Daoy (cell line): ENCODE measurements at regions not wholly inside any gene's neighbourhood (a gene's known extent, or its start where the extent isn't known, plus 50 kb on each side); places are given as distances from the start of the nearest gene placed in this dataset.

Source experiments
- DNase-seq: peaks from one replicate; pipeline ENCODE4 v3.0.0-alpha.2; 2015; ENCODE audit warnings: low read depth

DNA sequence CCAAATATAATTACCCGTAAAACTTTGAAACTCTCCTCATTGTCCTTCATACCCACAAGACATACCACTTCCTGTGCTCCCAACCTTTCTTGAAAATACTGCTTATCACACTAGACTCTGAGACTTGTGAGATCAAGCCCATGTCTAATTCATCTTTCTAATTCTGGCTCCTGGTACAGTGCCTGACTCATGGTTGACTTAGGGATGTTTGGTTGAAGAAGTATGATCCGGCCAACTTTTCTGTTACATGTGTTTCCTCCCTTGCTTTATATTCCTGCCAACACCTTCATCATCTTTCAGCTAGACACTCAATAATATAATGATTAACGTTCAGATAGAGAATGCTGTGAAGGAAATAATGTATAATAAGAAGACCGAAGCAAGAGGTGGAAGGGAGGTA is 58.2 kb downstream of the MEX3B start:
- DNase-seq: no peak

- peak; percentile 3 for DNase-seq
Measured at GRCh38 chr15:81983497-81983896, 62.3 kb downstream of the MEX3B start.

- DNase-seq: no peak
Measured at GRCh38 chr15:81982808-81983207, 63.0 kb downstream of the MEX3B start.

GRCh38 chr15:81981908-81982307 is 63.9 kb downstream of the MEX3B start:
- DNase-seq: no peak

DNA sequence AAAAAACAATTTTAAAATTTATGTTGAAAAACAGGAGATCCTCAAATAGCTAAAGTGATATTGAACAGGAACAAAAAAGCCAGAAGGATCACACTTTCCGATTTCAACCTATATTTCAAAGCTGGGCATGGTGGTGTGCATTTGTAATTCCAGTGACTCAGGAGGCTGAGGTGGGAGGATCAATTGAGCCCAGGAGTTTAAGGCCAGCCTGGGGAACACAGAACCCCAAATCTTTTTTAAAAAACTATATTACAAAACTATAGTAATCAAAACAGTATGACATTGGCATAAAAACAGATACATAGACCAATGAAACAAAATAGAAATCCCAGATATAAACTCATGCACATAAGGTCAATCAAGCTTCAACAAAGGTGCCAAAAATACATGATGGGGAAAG is 68.4 kb downstream of the MEX3B start:
- DNase-seq: no peak

DNA sequence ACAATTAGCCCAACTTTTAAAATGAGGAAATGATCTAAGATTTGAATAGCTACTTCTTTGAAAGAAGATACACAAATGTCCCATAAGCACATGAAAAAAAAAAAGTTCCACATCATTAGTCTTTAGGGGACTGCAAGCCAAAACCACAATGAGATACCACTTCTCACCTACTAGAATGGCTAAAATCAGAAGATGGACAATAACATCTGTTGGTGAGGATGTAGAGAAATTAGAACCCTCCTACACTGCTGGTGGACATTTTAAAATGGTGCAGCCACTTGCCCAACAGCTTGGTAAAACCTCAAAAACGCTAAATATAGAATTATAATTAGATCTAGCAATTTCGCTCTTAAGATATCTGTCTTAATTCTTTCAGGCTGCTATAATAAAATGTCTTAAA is 77.1 kb downstream of the MEX3B start:
- DNase-seq: no peak

GRCh38 chr15:81966631-81967030 is 79.2 kb downstream of the MEX3B start:
- DNase-seq: no peak

DNA sequence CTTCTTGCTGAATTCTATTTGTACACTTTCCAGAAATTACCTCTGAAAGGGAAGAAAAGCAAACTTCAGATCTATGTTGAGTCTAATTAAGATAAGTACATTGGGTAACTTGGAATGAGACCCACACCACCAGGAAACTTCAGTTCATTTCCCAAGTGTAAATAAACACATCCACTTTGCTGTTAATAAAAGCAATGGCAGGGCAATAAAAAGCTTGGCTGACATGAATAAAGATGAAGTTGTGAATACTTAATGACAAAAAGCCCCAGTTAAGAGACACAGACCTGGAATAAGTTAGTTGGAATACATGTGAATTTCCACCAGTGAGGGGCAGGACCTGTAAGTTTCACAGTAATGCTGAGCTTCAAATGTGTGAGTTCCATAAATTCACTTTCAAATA is 83.3 kb downstream of the MEX3B start:
- DNase-seq: no peak

DNA sequence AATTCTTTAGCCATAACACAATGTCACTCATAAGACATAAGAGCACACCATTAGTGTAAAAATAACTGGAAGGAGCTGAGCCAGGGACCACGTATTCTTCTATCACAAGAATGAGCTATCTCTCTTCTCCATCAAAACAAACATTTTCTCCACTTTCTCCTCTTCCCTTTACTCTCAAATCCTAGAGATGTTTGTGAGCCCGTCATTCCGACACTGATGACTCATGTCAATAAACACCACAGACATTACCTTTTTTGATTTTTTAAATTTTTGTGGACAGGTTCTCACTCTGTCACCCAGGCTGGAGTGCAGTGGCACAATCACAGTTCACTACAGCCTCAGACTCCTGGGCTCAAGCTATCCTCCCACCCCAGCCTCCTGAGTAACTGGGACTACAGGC is 86.6 kb downstream of the MEX3B start:
- DNase-seq: no peak

DNA sequence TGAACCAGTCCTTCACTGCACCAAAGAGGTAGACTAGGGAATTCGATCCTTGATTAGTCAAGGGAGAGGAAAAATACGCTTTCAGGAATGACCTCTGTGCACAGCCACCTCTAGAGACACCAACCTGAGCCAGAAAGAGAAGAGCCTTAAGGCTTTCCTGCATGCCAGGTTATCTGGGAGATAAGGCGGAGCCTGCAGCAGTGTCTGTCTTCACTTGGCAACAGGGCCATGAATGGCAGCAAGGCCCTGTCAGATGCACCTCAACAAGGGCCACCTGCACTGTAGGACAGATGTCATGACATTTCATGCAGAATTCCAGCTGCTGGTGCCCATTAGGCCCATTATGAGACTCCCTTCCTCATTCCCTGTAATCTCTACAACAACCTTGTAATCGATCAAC is 88.1 kb downstream of the MEX3B start:
- DNase-seq: no peak

DNA sequence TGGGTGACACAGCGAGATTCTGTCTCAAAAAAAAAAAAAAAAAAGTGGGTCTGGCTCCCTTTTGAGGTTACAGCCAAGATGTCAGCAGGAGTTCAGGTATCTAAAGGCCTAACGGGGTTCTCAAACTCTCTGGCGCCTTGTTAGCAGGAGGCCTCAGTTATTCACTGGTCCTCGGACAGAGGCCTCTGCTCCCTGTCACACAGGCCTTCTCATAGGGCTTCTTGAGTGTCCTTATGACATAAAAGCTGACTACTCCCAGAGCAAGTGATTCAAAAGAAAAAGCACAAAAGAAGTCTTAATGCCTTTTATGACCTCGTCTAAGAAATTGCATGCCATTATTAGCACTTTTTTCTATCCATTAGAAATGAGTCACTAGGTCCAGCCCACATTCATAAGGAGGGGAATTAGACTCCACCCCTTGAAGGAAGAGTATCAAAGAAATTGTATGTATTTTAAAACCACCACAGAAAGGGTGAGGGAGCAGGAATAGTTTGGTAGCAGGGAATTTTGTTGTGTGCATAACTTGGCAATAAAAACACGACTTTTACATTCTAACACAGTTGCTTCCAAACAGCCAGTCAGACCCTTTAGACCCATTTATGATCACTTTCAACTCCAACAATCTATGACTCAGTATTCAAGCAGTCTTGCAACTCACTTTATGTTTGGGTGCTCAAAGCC is 90.3 kb downstream of the MEX3B start:
- no peak for DNase-seq

- DNase-seq: no peak
Measured at GRCh38 chr15:81954158-81954783, 91.5 kb downstream of the MEX3B start.

- DNase-seq: peak; percentile 19
Measured at GRCh38 chr15:81950841-81951414, 94.9 kb downstream of the MEX3B start.

DNA sequence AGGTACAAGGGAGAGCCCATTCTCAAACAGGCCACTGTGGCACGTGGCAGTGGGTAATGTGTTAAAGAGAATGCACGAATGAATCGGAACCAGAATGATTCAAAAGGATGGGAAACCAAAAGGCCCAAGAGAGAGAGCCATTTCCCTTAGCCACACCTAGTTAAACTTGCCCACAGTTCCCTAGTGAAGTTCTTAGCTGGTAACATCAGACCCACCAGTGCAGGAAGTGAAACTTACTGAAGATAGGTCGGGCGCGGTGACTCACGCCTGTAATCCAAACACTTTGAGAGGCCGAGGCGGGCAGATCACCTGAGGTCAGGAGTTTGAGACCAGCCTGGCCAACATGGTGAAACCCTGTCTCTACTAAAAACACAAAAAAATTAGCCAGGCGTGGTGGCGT is 97.1 kb downstream of the MEX3B start:
- peak; percentile 71 for DNase-seq

- DNase-seq: no peak
Measured at GRCh38 chr15:81948222-81948621, 97.6 kb downstream of the MEX3B start.

DNA sequence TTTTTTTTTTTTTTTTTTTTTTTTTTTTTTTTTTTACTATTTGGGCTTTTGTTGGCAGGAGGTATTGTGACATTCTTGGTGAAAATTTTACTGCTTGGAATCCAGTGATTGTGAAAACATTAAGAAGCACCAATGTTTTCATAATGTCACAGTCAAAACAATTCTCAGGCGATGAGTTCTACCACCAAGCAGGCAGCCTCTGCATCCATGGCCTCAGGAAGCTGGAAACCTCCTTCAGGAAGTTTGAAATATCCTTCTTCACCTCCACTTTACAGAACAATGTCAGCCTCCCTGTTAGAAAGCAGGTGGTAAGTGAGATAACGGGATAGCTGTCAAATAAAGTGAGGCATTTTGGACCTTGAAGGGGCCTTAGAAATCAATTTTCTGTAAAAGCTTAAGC is 98.3 kb downstream of the MEX3B start:
- DNase-seq: peak; percentile 37

DNA sequence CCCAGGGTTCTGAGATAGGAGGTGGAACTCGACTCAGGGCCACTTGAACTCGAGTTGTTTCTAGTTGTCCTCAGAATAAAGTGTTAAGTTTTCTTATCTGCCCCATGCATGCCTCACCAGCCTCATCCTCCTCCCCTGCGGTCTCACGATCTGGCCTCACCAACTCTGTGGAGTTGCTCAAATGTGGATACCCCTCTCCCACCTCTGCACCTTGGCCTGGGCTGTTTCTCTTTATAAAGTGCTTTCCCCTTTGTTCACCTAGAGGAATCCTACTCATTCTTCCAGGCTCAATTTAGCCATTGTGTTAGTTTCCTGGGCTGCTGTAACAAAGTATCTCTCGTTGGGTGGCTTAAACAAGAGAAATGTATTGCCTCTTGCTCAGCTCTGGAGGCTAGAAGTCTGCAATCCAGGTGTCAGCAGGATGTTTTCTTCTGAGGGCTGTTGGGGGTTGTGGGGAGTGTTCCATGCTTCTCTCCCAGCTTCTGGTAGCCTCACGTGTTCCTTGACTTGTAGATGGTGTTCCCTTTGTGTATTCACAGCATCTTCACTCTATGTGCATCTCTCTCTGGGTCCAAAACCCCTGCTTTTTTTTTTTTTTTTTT is 100.7 kb downstream of the MEX3B start:
- DNase-seq: no peak

DNA sequence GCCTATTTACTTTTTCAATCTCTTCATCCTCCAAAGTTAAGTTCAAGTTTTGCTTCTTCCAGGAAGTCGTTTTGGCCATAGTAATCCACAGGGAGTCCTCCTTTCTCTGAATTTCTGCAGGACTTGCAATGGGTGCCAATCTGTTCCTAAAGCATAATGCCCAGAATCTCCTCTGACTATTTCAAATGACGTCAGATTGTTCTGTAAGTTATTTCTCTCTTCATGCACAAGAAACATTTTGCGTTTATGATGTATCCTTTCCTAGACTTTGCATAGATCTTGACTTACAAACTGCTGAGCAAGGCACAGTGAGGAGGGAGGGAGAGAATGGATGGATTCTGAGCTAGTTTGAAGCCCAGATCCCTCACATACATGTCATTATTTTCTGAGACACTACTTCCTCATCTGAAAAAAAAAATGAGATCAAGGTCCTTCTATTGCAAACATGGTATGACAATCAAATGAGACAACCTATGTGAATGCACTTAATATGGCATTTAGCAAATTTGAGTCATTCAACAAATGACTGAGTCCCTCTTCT is 103.1 kb downstream of the MEX3B start:
- no peak for DNase-seq

- no peak for DNase-seq
Measured at GRCh38 chr15:81942157-81942556, 103.7 kb downstream of the MEX3B start.

DNA sequence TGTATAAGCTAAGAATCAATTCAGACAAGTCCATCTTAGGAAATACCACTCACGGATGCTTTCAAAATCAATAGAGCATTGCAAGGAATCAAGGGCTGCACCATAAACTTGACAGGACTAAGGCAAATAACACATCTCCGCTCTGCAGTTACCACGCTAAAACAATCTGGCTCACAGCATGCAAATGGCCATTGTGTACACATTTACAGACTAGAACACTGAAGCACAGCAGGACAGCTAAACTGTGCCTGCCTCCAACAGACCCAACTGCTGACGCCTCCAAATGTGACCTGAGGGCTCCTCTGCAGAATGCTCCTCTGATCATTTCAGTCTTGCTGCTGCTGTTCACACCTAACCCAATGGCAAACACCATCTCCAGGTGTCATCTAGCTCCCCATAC is 104.3 kb downstream of the MEX3B start:
- no peak for DNase-seq

DNA sequence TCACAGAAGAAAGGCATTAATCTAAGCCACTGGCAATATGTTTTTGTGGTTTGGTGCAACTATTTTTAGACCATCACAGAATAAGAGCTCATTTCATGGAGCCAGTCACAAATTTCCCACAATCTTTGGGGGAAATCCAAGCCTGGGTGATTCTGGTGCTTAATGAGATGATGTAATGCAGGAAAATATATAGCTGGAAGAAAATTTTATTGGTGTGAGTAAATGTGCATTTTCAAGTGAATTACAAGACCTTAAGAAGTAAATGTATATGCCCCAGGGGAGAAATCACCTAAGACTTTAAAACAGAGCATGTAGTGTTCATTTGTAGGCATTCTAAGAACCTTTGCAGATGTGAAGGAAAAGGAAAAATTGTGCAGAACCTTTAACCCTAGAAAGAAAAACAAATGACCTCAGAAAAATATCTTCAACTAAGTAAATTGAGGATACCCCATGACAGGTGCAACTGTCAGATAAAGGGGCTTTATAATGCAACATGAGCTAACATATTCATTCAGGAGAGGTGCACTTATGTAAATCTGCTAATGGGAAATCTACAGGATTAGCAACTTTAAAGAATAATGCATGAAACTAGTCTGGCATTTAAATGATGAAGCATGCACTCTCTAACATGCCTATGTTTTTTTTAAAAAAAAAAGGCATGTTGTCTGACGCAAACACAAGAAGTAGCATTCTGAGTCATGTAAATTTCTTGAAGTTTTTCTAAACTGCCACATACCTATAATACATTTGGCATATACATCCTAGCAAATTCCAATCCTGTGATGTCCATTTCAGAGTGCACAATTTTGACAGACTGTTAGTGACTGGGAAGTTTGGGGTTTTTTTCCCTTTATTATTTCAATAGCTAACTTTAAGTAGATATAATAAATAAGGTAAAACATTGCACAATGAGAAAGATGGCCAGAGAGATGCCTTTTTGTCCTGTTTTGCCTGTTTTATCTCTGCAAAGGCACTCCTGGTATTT is 105.1 kb downstream of the MEX3B start:
- peak; percentile 38 for DNase-seq
